Tibial nerve (tissue), 4 donors: ENCODE measurements at regions not wholly inside any gene's neighbourhood (a gene's known extent, or its start where the extent isn't known, plus 50 kb on each side); places are given as distances from the start of the nearest gene placed in this dataset.
"Not testable (repeated sequence)": the region's sequence is repeated elsewhere in the genome, so short reads cannot be mapped to it uniquely, and the experiment has no call there.

ENCODE experiments used
- DNase-seq, 2 donors: peaks; one replicate each; pipeline ENCODE4 v3.0.0-alpha.2; 2019; ENCODE audit warnings: low spot score in 2 of 2
- H3K27ac ChIP-seq, 4 donors: fragments of 200-600 bp; sonication (generic) in 3 of 4; one replicate each; pipeline ENCODE4 v1.5.1; 2017 to 2019; ENCODE audit warnings: mild to moderate bottlenecking in 1 of 4
- H3K27me3 ChIP-seq, 2 donors: fragments of 200-600 bp; sonication (generic) in 1 of 2; one replicate each; pipeline versions ENCODE4 v1.5.1 to v1.6.0; 2017 to 2019
- H3K36me3 ChIP-seq, 3 donors: fragments of 200-600 bp; sonication (generic); one replicate each; pipeline ENCODE4 v1.5.1; 2018 to 2019
- H3K4me1 ChIP-seq, 4 donors: fragments of 200-600 bp; sonication (generic) in 3 of 4; one replicate each; pipeline ENCODE4 v1.5.1; 2017 to 2019
- H3K4me3 ChIP-seq, 4 donors: fragments of 200-600 bp; sonication (generic) in 3 of 4; one replicate each; pipeline ENCODE4 v1.5.1; 2017 to 2019; ENCODE audit warnings: mild to moderate bottlenecking in 1 of 4, moderate library complexity in 1 of 4
- H3K9me3 ChIP-seq, 4 donors: fragments of 200-600 bp; sonication (generic) in 3 of 4; one replicate each; pipeline ENCODE4 v1.5.1; 2017 to 2019
- EP300 ChIP-seq, 2 donors: sonication (generic); formaldehyde crosslinking; IDR thresholded peaks; one replicate each; pipeline ENCODE4 v1.6.1; 2017; ENCODE audit warnings: antibody characterized with exemption in 2 of 2, mild to moderate bottlenecking in 1 of 2
- POLR2A ChIP-seq, 2 donors: fragments of 450-650 bp; IDR thresholded peaks; one replicate each; pipeline ENCODE4 v1.6.1; 2017; ENCODE audit warnings: antibody characterized with exemption in 2 of 2, mild to moderate bottlenecking in 2 of 2, moderate library complexity in 2 of 2
- WGBS, 2 donors: methylation state at CpG; one replicate each; pipeline ENCODE4 v1.1.5; 2018; 5-methylcytosine and 5-hydroxymethylcytosine counted together
- TF ChIP-seq, protein P1 (sequence below), 5 experiments: fragments of 200-600 bp in 3 of 5; fragments of 450-650 bp in 2 of 5; sonication (generic) in 3 of 5; IDR thresholded peaks; one replicate each; pipeline ENCODE4 v1.5.1; 2016 to 2019; ENCODE audit warnings: antibody characterized with exemption in 5 of 5, mild to moderate bottlenecking in 3 of 5, moderate library complexity in 2 of 5

DNA sequence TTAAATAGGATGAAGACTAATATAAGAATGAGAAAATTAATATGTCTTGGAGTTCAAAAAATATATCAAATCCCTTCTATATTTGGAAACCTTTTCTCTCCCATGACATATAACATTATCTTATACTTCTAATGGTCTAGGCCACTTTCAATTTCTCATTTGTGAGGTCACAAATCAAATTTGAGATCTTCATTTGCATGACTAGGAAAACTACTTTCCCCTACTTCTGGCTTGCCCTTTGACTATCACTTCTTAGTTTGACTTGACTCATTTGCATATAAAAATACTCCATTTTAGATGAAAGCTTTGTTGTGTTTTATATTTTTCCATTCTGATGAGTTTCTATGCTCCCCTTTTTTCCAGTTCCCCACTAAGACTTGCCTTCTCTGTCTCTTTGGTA, 598.6 kb upstream of the TBL1XR1 start:
- no peak for DNase-seq
- Histone ChIP-seq H3K9me3 (no peaks in the 10 kb centered on the region), H3K27me3 (no peaks in the 10 kb centered on the region), H3K36me3 (no peaks in the 10 kb centered on the region), H3K4me1 (no peaks in the 10 kb centered on the region), H3K27ac (no peak overlapping the region), H3K4me3 (no peak overlapping the region)
- TF ChIP-seq, protein P1, sequence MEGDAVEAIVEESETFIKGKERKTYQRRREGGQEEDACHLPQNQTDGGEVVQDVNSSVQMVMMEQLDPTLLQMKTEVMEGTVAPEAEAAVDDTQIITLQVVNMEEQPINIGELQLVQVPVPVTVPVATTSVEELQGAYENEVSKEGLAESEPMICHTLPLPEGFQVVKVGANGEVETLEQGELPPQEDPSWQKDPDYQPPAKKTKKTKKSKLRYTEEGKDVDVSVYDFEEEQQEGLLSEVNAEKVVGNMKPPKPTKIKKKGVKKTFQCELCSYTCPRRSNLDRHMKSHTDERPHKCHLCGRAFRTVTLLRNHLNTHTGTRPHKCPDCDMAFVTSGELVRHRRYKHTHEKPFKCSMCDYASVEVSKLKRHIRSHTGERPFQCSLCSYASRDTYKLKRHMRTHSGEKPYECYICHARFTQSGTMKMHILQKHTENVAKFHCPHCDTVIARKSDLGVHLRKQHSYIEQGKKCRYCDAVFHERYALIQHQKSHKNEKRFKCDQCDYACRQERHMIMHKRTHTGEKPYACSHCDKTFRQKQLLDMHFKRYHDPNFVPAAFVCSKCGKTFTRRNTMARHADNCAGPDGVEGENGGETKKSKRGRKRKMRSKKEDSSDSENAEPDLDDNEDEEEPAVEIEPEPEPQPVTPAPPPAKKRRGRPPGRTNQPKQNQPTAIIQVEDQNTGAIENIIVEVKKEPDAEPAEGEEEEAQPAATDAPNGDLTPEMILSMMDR (IDR thresholded peaks at IDR 0.05): no peak
- no peak for TF ChIP-seq EP300 (IDR thresholded peaks at IDR 0.05)
- TF ChIP-seq POLR2A (IDR thresholded peaks at IDR 0.05): no peak

DNA sequence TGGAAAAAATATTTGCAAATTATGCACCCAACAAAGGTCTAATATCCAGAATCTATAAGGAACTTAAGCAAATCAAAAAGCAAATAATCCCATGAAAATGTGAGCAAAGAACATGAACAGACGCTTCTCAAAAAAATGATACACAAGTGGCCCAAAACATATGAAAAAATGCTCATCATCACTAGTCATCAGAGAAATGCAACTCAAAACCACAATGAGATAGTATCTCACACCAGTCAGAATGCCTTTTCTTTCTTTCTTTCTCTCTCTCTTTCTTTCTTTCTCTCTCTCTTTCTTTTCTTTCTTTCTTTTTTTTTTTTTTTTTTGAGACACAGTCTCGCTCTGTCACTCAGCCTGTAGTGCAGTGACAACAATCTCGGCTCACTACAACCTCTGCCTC, 602.9 kb upstream of the TBL1XR1 start:
- not testable (repeated sequence) for H3K4me3 ChIP-seq, H3K27me3 ChIP-seq, H3K27ac ChIP-seq, DNase-seq, H3K9me3 ChIP-seq, H3K36me3 ChIP-seq
- H3K4me1 ChIP-seq: peaks cover 0 to 11% (median 0%) of the 10 kb centered on the region in 4 donors
- WGBS, 2 donors: 93 to 96% methylated on average over 3 of the region's 3 CpGs

DNA sequence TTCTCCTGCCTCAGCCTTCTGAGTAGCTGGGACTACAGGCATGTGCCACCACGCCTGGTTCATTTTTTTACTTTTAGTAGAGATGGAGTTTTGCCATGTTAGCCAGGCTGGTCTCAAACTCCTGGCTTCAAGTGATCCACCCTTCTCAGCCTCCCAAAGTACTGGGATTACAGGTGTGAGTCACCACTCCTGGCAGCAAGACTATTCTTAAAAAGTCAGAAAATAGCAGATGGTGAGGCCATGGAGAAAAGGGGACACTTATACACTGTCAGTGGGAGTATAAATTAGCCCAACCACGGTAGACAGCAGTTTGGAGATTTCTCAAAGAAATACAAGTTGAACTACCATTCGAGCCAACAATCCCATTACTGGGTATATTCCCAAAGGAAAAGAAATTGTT, 603.3 kb upstream of the TBL1XR1 start:
- H3K27ac ChIP-seq: no peak overlapping the region
- no peak for DNase-seq
- TF ChIP-seq, protein P1 (IDR thresholded peaks at IDR 0.05): no peak
- TF ChIP-seq EP300 (IDR thresholded peaks at IDR 0.05) (no peak), POLR2A (IDR thresholded peaks at IDR 0.05) (no peak)
- WGBS, 2 donors: 93% methylated on average over 3 of the region's 3 CpGs
- peaks cover 0 to 11% (median 0%) of the 10 kb centered on the region in 4 donors for H3K4me1 ChIP-seq
- H3K4me3 ChIP-seq: no peak overlapping the region
- H3K36me3 ChIP-seq: no peaks in the 10 kb centered on the region
- H3K27me3 ChIP-seq: no peaks in the 10 kb centered on the region
- no peaks in the 10 kb centered on the region for H3K9me3 ChIP-seq

DNA sequence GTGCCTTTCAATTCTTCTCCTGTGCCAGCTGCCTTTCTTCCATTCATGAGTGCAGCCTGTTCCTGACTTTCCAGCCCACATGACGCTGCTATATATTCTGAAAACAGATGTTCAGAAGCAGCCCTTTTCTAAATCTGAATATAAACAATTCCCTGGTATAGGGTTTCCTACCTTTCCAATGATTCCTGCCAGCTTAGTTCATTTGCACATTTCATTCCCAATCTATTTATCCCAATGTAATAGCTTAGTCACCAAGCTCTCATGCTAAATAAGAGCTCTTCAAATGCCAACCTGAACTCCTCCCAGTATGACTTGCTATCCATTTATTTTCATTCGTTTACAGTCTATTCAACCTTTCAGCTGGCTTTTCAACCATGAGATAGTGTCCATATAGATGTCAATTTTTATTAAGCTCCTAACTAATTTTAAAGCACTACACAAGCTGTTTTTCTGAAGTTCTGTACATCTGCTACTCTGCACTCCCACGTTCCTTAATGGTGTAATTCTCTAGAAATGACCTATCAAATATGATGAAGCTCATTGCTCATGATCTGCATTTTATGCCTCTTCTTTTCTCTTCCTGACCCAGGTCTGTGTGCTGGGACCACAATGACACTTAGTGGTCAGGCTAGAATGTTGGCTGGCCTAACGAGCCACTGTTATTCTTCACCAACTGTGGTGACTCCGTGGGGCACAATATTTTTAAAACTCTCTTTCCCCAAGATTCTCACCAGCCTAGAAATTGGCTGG, 605.0 kb upstream of the TBL1XR1 start:
- H3K9me3 ChIP-seq: no peaks in the 10 kb centered on the region
- no peak overlapping the region for H3K27ac ChIP-seq
- no peak overlapping the region for H3K4me3 ChIP-seq
- peaks cover 0 to 11% (median 0%) of the 10 kb centered on the region in 4 donors for H3K4me1 ChIP-seq
- TF ChIP-seq POLR2A (IDR thresholded peaks at IDR 0.05): no peak
- TF ChIP-seq EP300 (IDR thresholded peaks at IDR 0.05): no peak
- TF ChIP-seq, protein P1 (IDR thresholded peaks at IDR 0.05): no peak
- no peaks in the 10 kb centered on the region for H3K36me3 ChIP-seq
- no peaks in the 10 kb centered on the region for H3K27me3 ChIP-seq
- WGBS, 2 donors: 57 to 65% methylated on average over 5 of the region's 5 CpGs
- DNase-seq: no peak

DNA sequence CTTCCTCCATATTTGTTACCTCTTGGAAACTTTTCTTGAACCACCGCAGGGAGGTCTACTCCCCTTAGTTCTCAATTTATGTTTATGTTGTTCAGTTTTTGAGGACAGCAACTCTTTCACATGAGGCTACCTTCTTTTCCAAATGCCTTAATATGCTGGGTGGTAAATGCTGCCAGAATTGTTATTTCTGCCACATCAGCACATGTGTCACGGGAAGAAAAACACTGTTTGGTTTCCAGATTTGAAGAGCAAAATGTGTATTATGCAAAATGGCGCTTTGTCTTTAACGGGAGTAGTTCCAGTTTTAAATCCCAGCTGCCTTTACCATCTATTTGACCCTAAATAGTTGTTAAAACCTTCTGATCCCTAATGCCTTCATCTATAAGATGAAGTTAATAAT, 606.2 kb upstream of the TBL1XR1 start:
- H3K27me3 ChIP-seq: no peaks in the 10 kb centered on the region
- H3K9me3 ChIP-seq: no peaks in the 10 kb centered on the region
- H3K4me3 ChIP-seq: no peak overlapping the region
- 65 to 67% methylated on average over 4 of the region's 4 CpGs for WGBS, 2 donors
- no peaks in the 10 kb centered on the region for H3K36me3 ChIP-seq
- no peak for DNase-seq
- H3K27ac ChIP-seq: no peak overlapping the region
- TF ChIP-seq POLR2A (IDR thresholded peaks at IDR 0.05) (no peak), EP300 (IDR thresholded peaks at IDR 0.05) (no peak)
- TF ChIP-seq, protein P1 (IDR thresholded peaks at IDR 0.05): no peak
- H3K4me1 ChIP-seq: peaks cover 0 to 11% (median 0%) of the 10 kb centered on the region in 4 donors
